ENCODE measurements at regions not wholly inside any gene's neighbourhood (a gene's known extent, or its start where the extent isn't known, plus 50 kb on each side); places are given as distances from the start of the nearest gene placed in this dataset.

GRCh38 chr6:27061235-27061993 is 186.1 kb upstream of the PRSS16 start:
- TF ChIP-seq POLR2A (IDR thresholded peaks at IDR 0.05; ENCODE audit: low read depth, low read length): no peak
- no peak for FAIRE-seq
- no peak for DNase-seq (ENCODE audit: insufficient read length, low spot score)

- FAIRE-seq (no peak), DNase-seq (ENCODE audit: insufficient read length, low spot score) (no peak)
- TF ChIP-seq POLR2A (IDR thresholded peaks at IDR 0.05; ENCODE audit: low read depth, low read length): no peak
Observed at GRCh38 chr6:27062755-27063154, 184.7 kb upstream of the PRSS16 start.

GRCh38 chr6:27065183-27065582 is 182.3 kb upstream of the PRSS16 start:
- FAIRE-seq (no peak), DNase-seq (ENCODE audit: insufficient read length, low spot score) (no peak)
- no peak for TF ChIP-seq POLR2A (IDR thresholded peaks at IDR 0.05; ENCODE audit: low read depth, low read length)

- DNase-seq (ENCODE audit: insufficient read length, low spot score): no peak
- FAIRE-seq: no peak
- TF ChIP-seq POLR2A (IDR thresholded peaks at IDR 0.05; ENCODE audit: low read depth, low read length): no peak
Observed at GRCh38 chr6:27066381-27066780, 181.1 kb upstream of the PRSS16 start.

- no peak for FAIRE-seq
- no peak for TF ChIP-seq POLR2A (IDR thresholded peaks at IDR 0.05; ENCODE audit: low read depth, low read length)
- DNase-seq (ENCODE audit: insufficient read length, low spot score): no peak
Observed at GRCh38 chr6:27066802-27067201, 180.7 kb upstream of the PRSS16 start.

GRCh38 chr6:27073441-27073840 is 174.1 kb upstream of the PRSS16 start:
- FAIRE-seq (no peak), DNase-seq (ENCODE audit: insufficient read length, low spot score) (no peak)
- TF ChIP-seq POLR2A (IDR thresholded peaks at IDR 0.05; ENCODE audit: low read depth, low read length): no peak

GRCh38 chr6:27076116-27076515 is 171.4 kb upstream of the PRSS16 start:
- no peak for DNase-seq (ENCODE audit: insufficient read length, low spot score)
- FAIRE-seq: no peak
- TF ChIP-seq POLR2A (IDR thresholded peaks at IDR 0.05; ENCODE audit: low read depth, low read length): no peak

GRCh38 chr6:27078734-27079357 is 168.7 kb upstream of the PRSS16 start:
- peak; percentile 13 for DNase-seq (ENCODE audit: insufficient read length, low spot score)
- peak; percentile 95 for FAIRE-seq
- no peak for TF ChIP-seq POLR2A (IDR thresholded peaks at IDR 0.05; ENCODE audit: low read depth, low read length)

- TF ChIP-seq POLR2A (IDR thresholded peaks at IDR 0.05; ENCODE audit: low read depth, low read length): no peak
- no peak for DNase-seq (ENCODE audit: insufficient read length, low spot score)
- no peak for FAIRE-seq
Observed at GRCh38 chr6:27081188-27081587, 166.3 kb upstream of the PRSS16 start.

GRCh38 chr6:27081931-27082330 is 165.6 kb upstream of the PRSS16 start:
- TF ChIP-seq POLR2A (IDR thresholded peaks at IDR 0.05; ENCODE audit: low read depth, low read length): no peak
- no peak for FAIRE-seq
- no peak for DNase-seq (ENCODE audit: insufficient read length, low spot score)

GRCh38 chr6:27088068-27088467 is 159.4 kb upstream of the PRSS16 start:
- TF ChIP-seq POLR2A (IDR thresholded peaks at IDR 0.05; ENCODE audit: low read depth, low read length): no peak
- no peak for FAIRE-seq

GRCh38 chr6:27091661-27092315 is 155.7 kb upstream of the PRSS16 start:
- no peak for TF ChIP-seq POLR2A (IDR thresholded peaks at IDR 0.05; ENCODE audit: low read depth, low read length)
- peak; percentile 99 for FAIRE-seq
- DNase-seq (ENCODE audit: insufficient read length, low spot score): peak; percentile 44

More at GRCh38 chr6:27088068-27088467, 159.4 kb upstream of the PRSS16 start:
- no peak for DNase-seq (ENCODE audit: insufficient read length, low spot score)

GRCh38 chr6:27092316-27092692 is 155.2 kb upstream of the PRSS16 start:
- FAIRE-seq (no peak), DNase-seq (ENCODE audit: insufficient read length, low spot score) (no peak)
- TF ChIP-seq POLR2A (IDR thresholded peaks at IDR 0.05; ENCODE audit: low read depth, low read length): no peak

GRCh38 chr6:27095914-27096313 is 151.6 kb upstream of the PRSS16 start:
- DNase-seq (ENCODE audit: insufficient read length, low spot score) (no peak), FAIRE-seq (no peak)
- TF ChIP-seq POLR2A (IDR thresholded peaks at IDR 0.05; ENCODE audit: low read depth, low read length): no peak

All from H54 (cell line).